Suppressor macrophage treated with lipopolysaccharide for 1 hour (primary cell): ENCODE measurements at regions not wholly inside any gene's neighbourhood (a gene's known extent, or its start where the extent isn't known, plus 50 kb on each side); places are given as distances from the start of the nearest gene placed in this dataset.
A peak's percentile ranks its signal among the peaks of the same experiment; 100 is the strongest.
"Not testable (repeated sequence)": the region's sequence is repeated elsewhere in the genome, so short reads cannot be mapped to it uniquely, and the experiment has no call there.

Experiments
- DNase-seq, 3 donors: peaks; one replicate each; pipeline ENCODE4 v3.0.0-alpha.2; 2020 to 2022

- DNase-seq = no peak
Observed at GRCh38 chr1:192906334-192906733, 97.5 kb downstream of the RGS2 start.

- peak; percentile 62 to 80 (median 75) for DNase-seq
Observed at GRCh38 chr1:192907545-192908243, 98.9 kb downstream of the RGS2 start.

DNA sequence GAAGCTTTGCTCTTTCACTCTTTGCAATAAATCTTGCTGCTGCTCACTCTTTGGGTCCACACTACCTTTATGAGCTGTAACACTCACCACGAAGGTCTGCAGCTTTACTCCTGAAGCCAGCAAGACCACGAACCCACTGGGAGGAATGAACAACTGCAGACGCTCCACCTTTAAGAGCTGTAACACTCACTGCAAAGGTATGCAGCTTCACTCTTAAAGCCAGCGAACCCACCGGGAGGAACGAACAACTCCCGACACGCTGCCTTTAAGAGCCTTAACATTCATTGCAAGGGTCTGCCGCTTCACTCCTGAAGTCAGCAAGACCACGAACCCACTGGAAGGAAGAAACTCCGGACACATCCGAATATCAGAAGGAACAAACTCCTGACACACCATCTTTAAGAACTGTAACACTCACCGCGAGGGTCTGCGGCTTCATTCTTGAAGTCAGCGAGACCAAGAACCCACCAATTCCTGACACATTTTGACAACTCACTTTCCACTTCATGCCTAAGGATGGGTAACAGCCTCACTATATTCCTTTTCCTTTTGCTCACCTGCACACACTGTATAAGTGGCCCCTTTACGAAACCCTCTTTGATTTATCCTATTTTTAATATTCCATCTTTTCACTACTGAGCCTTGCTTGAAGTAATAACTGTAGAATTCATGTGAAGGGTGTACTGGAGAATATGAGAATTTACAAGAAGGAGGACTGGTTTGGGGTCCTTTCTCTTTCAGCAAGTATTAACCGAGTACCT, 103.2 kb downstream of the RGS2 start:
- DNase-seq = not testable (repeated sequence)

- no peak for DNase-seq
Observed at GRCh38 chr1:192913683-192914082, 104.8 kb downstream of the RGS2 start.

- DNase-seq = no peak
Observed at GRCh38 chr1:192914092-192914491, 105.3 kb downstream of the RGS2 start.

- DNase-seq = peak in 1 of 3 donors; percentile 30
Observed at GRCh38 chr1:192914696-192915095, 105.9 kb downstream of the RGS2 start.

DNA sequence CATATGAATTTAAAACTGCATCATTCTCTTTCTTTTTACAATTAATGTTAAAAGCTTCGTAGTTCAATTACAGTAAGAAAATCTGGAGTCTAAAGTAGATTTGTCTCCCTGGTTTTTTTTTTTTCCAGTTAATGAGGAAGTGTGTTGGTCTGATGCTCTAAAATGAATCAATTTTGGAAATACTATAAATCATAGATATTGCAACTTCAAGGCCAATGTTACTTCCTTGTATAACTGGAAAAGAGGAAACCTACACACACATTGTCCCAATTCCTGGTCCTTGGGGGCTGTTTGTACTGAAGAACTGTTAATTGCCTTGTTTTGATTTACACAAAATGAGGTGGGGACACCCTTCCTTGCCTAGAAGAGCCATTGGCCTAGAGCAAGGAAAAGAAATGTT, 107.2 kb downstream of the RGS2 start:
- peak; percentile 36 to 74 (median 62) for DNase-seq

DNA sequence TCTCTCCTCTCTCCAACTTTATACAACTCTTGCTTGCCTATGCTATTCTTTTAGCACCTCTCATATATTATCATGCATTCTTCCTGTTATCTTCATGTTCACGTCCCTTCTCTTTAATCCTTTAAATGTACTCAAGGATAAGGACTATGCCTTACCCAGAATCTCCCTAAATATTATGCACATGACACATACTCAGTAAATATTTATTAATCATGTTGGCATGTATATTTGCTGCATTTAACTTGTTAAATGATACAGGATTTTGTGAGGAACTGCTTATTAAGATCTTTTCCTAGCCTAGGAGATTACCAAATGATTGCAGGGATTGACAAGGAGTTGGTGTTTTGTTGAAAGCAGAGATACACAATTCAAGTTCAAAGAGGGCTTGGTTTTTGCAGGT, 109.4 kb downstream of the RGS2 start:
- no peak for DNase-seq

GRCh38 chr1:192920412-192920811, 111.6 kb downstream of the RGS2 start:
- DNase-seq = no peak

DNA sequence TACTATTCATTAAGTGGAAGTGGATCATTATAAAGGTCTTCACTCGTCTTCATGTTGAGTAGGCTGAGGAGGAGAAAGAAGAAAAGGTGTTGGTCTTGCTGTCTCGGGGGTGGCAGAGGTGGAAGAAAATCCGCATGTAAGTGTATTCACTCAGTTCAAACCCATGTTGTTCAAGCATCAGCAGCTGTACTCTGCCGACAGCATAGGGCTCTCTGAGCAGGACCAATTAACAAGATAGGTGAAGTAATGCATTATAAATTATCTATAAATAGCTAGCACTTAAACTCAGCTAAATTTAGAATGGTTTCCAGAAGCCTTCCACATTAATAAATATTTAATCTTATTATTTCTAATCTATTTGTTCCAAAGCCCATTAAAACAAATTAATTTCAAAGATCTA, 116.8 kb downstream of the RGS2 start:
- no peak for DNase-seq

- peak in 2 of 3 donors; percentile 23 to 41 for DNase-seq
Observed at GRCh38 chr1:192926736-192927135, 117.9 kb downstream of the RGS2 start.

DNA sequence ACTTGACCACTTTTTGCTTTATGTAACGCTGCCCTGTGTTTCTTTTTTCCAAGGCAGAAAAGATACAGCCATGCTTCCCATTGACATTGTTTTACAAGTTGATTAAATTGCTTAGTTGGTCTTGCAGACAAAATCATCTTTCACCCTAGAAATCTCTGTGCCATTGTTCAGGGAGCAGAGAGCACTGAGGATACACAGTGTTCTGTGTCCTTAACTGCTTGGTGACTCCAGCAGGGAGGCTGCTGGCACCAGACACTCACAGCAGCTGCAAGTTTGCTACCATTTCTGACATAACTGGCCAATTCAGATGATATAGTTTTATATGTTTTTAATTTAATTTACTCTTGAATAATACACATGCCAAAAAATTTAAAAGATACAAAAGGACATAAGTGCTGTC, 118.7 kb downstream of the RGS2 start:
- no peak for DNase-seq

DNA sequence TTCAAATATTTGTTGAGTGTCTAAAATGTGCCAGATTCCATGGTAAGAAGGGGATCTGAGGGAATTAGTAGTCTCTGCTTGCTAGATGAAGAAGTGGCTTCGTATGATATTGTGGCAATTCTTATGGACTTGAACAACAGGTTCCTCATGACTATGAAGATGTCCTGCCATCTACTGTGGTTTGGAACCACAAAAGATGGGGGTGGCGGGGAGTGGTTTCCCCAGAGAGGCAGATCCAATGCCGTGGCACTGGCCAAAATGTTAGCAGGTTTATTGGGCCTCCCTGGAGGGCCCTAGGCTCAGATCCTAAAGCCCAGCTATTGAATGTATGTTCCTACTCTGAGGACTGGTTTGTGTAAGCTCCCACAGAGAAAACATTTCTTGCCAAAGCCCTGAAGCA, 120.8 kb downstream of the RGS2 start:
- peak; percentile 22 to 27 (median 23) for DNase-seq

DNA sequence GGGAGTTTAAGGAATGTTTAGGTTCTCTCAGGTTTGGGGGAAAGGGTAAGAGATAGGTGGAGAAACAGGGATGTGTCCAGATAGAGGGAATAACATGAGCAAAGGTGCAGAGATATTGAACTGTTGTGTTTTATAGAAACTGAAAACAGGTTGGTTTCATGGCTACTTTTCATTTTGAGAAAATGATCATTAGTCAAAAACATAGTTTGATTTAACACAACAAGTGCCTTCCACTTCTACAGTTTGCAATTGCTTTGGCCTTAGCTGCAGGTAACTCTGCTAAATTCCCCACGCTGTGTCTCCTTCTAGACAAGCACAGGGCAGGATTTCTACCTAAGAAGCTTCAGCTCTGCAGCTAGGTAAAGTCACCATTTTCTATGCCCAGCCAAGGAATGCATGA, 124.9 kb downstream of the RGS2 start:
- DNase-seq = no peak

DNA sequence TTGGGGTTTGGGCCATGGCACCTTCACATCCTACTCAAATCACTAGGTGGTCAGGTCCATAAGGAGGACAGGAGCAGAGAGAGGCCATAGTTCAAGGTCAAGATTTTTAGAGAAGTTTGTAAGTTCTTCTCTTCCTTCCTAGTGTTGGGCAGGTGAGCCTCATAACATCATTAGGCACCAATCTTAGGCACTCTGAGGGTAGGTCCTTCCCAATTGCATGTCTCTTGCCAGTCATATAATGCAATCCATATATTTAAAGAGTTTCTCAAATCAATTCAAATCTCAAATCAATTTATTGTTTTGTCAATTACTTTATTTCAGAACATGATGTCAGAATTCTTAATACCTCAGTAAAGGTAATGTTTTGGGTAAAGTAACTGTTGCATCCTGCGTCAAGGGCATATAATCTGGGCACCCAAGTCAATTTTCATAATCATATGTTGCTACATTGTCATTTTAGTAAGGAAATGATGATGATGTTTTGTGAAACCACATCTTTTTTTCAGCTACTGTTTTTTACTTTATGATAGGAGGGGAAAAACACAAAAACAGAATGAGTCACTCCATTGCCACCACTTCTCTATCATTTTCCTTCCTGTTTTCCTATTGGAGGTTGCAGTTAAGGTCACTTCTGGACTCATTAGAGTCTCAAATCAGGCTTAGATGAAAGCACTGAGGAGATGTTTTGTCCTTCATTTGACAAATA, 122.7 kb downstream of the UCHL5 start:
- DNase-seq = peak; percentile 69 to 94 (median 92)

GRCh38 chr1:192937128-192937527, 122.0 kb downstream of the UCHL5 start:
- no peak for DNase-seq

GRCh38 chr1:192939440-192939839, 119.7 kb downstream of the UCHL5 start:
- DNase-seq = no peak

DNA sequence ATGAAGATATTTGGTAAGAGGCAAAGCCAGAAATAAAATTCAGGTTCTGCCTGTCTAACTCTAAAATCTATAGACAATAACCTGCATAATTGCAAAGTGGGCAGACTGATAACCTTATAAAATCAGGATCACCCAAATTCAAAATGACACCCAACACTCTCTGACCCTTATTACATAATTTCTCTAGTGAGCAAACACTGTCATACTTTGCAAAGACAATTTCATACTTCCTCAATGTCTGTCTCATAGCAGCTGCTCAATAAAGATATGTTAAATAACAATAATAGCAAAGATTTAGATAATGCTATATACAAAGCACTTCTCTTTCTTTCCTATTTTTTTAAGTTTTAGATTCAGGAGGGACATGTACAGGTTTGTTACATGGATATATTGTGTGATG, 118.5 kb downstream of the UCHL5 start:
- DNase-seq = peak; percentile 10 to 61 (median 40)

DNA sequence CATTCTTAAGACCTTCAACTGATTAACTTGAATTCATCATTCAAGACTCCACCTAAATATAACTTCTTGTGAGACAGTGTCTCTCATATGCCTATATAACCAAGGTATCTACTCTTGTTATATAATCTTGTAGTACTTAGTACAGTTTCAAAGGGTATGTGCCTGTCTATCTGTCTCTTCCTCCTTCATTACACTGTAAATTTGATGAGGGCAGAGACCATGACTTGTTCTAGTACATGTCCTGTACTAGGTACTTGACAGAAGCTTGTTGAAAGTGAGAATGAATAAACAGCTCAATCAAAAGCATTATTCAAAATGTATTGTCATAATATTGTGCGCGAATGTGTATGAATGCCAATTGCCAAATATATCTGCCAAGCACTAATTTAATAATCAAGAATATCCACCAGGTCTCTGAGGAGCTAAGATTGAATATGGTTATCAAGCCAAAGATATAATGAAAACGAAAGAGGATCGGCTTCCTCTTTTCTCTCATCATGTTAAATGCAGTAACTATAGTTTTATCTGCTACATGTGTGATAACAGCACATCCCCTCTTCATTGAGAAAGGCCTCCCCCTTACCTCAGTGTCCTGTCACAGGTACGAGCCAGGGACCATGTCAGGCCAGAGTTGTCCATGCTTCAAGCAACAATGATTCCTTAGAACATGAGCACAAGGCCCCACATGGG, 117.3 kb downstream of the UCHL5 start:
- DNase-seq = peak; percentile 16 to 50 (median 23)

- no peak for DNase-seq
Observed at GRCh38 chr1:192943108-192943507, 116.1 kb downstream of the UCHL5 start.

- DNase-seq = no peak
Observed at GRCh38 chr1:192943522-192943921, 115.6 kb downstream of the UCHL5 start.

DNA sequence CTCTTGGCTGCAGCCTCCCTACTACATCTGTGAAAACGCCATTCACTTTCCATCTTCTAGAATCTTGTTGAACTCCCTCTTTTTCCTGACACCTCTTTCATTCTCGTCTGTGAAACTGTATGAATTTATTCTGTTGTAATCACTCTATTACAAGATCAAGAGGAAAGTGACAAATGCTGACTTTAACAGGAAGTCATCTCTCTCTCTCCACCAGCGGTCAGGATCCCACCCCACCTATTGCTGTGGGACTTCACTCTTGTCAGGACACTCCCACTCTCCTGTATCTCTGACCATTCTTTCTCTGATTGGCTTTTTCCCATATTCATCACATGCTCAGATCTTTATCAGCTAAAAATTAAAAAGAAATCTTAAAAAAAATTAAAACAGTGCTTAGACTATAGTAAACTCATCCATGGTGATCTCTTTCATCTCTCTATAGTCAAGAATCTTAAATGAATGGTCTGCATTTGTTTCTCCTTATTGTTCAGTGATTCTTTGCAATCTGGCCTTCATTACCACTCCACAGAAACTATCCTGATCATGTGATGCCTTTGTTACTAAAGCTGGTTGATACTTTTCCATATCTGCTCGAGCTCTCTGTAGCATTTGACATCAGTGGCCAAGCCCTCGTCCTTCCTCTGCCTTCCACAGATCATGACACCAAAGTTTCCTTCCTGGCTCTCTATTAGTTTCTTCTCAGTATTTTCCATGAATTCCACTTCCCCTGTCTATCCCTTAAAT, 113.6 kb downstream of the UCHL5 start:
- DNase-seq = peak in 2 of 3 donors; percentile 35 to 40
